Subcutaneous abdominal adipose tissue (tissue), 5 donors: ENCODE measurements at regions not wholly inside any gene's neighbourhood (a gene's known extent, or its start where the extent isn't known, plus 50 kb on each side); places are given as distances from the start of the nearest gene placed in this dataset.

Experiments used
- H3K27ac ChIP-seq: one replicate; pipeline ENCODE4 v1.7.0; 2013; ENCODE audit warnings: low read depth, mild to moderate bottlenecking, inconsistent platforms, low read length, moderate library complexity
- H3K27me3 ChIP-seq, 5 donors: one replicate each; pipeline ENCODE4 v1.7.0; 2013; ENCODE audit warnings: low read length in 5 of 5, inconsistent platforms in 1 of 5; ENCODE audit not compliant: control insufficient read depth in 5 of 5, insufficient read depth in 4 of 5
- H3K36me3 ChIP-seq, 5 donors: one replicate each; pipeline ENCODE4 v1.7.0; 2013; ENCODE audit warnings: low read length in 5 of 5; ENCODE audit not compliant: control insufficient read depth in 5 of 5, insufficient read depth in 5 of 5
- H3K4me1 ChIP-seq, 5 donors: one replicate each; pipeline ENCODE4 v1.7.0; 2013; ENCODE audit warnings: low read length in 5 of 5, mild to moderate bottlenecking in 3 of 5, moderate library complexity in 1 of 5; ENCODE audit not compliant: control insufficient read depth in 5 of 5, insufficient read depth in 5 of 5
- H3K4me3 ChIP-seq, 5 donors: one replicate each; pipeline ENCODE4 v1.7.0; 2013; ENCODE audit warnings: low read length in 5 of 5, low read depth in 1 of 5
- H3K9ac ChIP-seq, 5 donors: one replicate each; pipeline ENCODE4 v1.7.0; 2013; ENCODE audit warnings: low read length in 5 of 5, mild to moderate bottlenecking in 4 of 5, moderate library complexity in 3 of 5
- H3K9me3 ChIP-seq, 5 donors: one replicate each; pipeline ENCODE4 v1.7.0; 2013; ENCODE audit warnings: low read length in 5 of 5; ENCODE audit not compliant: control insufficient read depth in 5 of 5
- donor health status: healthy.
- donor health status: healthy.
- donor health status: healthy.
- donor health status: healthy.
- donor health status: healthy.

- no peaks in the 10 kb centered on the region for H3K9me3 ChIP-seq
- H3K27me3 ChIP-seq, result no peaks in the 10 kb centered on the region
- H3K4me1 ChIP-seq, result peaks cover 0 to 5% (median 0%) of the 10 kb centered on the region in 5 donors
- H3K9ac ChIP-seq, result no peak overlapping the region
- no peak overlapping the region for H3K27ac ChIP-seq
- no peaks in the 10 kb centered on the region for H3K36me3 ChIP-seq
- H3K4me3 ChIP-seq, result no peak overlapping the region
Observed at GRCh38 chr1:55539652-55540512, 324.7 kb upstream of the USP24 start.

- Histone ChIP-seq H3K27ac (no peak overlapping the region), H3K27me3 (no peaks in the 10 kb centered on the region), H3K9me3 (no peaks in the 10 kb centered on the region), H3K9ac (no peak overlapping the region), H3K4me1 (peaks cover 0 to 5% (median 0%) of the 10 kb centered on the region in 5 donors), H3K36me3 (no peaks in the 10 kb centered on the region), H3K4me3 (no peak overlapping the region)
Observed at GRCh38 chr1:55538428-55538827, 323.3 kb upstream of the USP24 start.

GRCh38 chr1:55536545-55536865 lies 321.3 kb upstream of the USP24 start:
- H3K27me3 ChIP-seq, result no peaks in the 10 kb centered on the region
- H3K9me3 ChIP-seq, result no peaks in the 10 kb centered on the region
- H3K9ac ChIP-seq, result no peak overlapping the region
- no peak overlapping the region for H3K27ac ChIP-seq
- H3K4me1 ChIP-seq, result peaks cover 0 to 5% (median 0%) of the 10 kb centered on the region in 5 donors
- no peak overlapping the region for H3K4me3 ChIP-seq
- no peaks in the 10 kb centered on the region for H3K36me3 ChIP-seq

GRCh38 chr1:55535724-55536544 lies 320.8 kb upstream of the USP24 start:
- Histone ChIP-seq H3K27me3 (no peaks in the 10 kb centered on the region), H3K9ac (no peak overlapping the region), H3K27ac (no peak overlapping the region), H3K4me1 (peaks cover 0 to 5% (median 0%) of the 10 kb centered on the region in 5 donors), H3K9me3 (no peaks in the 10 kb centered on the region), H3K36me3 (no peaks in the 10 kb centered on the region), H3K4me3 (no peak overlapping the region)

GRCh38 chr1:55534565-55535121 lies 319.5 kb upstream of the USP24 start:
- Histone ChIP-seq H3K27me3 (no peaks in the 10 kb centered on the region), H3K4me1 (no peaks in the 10 kb centered on the region), H3K9ac (no peak overlapping the region), H3K27ac (no peak overlapping the region), H3K4me3 (no peak overlapping the region), H3K36me3 (no peaks in the 10 kb centered on the region), H3K9me3 (no peaks in the 10 kb centered on the region)

- no peaks in the 10 kb centered on the region for H3K27me3 ChIP-seq
- H3K9me3 ChIP-seq, result no peaks in the 10 kb centered on the region
- H3K4me1 ChIP-seq, result no peaks in the 10 kb centered on the region
- no peak overlapping the region for H3K9ac ChIP-seq
- no peak overlapping the region for H3K4me3 ChIP-seq
- no peak overlapping the region for H3K27ac ChIP-seq
- H3K36me3 ChIP-seq, result no peaks in the 10 kb centered on the region
Observed at GRCh38 chr1:55531644-55532043, 316.5 kb upstream of the USP24 start.

- Histone ChIP-seq H3K27me3 (no peaks in the 10 kb centered on the region), H3K4me3 (no peak overlapping the region), H3K27ac (no peak overlapping the region), H3K9me3 (no peaks in the 10 kb centered on the region), H3K4me1 (no peaks in the 10 kb centered on the region), H3K36me3 (no peaks in the 10 kb centered on the region), H3K9ac (no peak overlapping the region)
Observed at GRCh38 chr1:55530749-55531478, 315.8 kb upstream of the USP24 start.

- Histone ChIP-seq H3K4me3 (no peak overlapping the region), H3K27me3 (no peaks in the 10 kb centered on the region), H3K27ac (no peak overlapping the region), H3K9ac (no peak overlapping the region), H3K9me3 (no peaks in the 10 kb centered on the region), H3K4me1 (no peaks in the 10 kb centered on the region), H3K36me3 (no peaks in the 10 kb centered on the region)
Observed at GRCh38 chr1:55529017-55529416, 313.9 kb upstream of the USP24 start.

GRCh38 chr1:55527831-55528230 lies 312.7 kb upstream of the USP24 start:
- no peak overlapping the region for H3K27ac ChIP-seq
- H3K9ac ChIP-seq, result no peak overlapping the region
- no peaks in the 10 kb centered on the region for H3K27me3 ChIP-seq
- no peaks in the 10 kb centered on the region for H3K36me3 ChIP-seq
- no peak overlapping the region for H3K4me3 ChIP-seq
- H3K4me1 ChIP-seq, result no peaks in the 10 kb centered on the region
- H3K9me3 ChIP-seq, result no peaks in the 10 kb centered on the region
